ENCODE measurements at regions not wholly inside any gene's neighbourhood (a gene's known extent, or its start where the extent isn't known, plus 50 kb on each side); places are given as distances from the start of the nearest gene placed in this dataset.
A peak's percentile ranks its signal among the peaks of the same experiment; 100 is the strongest.

DNA sequence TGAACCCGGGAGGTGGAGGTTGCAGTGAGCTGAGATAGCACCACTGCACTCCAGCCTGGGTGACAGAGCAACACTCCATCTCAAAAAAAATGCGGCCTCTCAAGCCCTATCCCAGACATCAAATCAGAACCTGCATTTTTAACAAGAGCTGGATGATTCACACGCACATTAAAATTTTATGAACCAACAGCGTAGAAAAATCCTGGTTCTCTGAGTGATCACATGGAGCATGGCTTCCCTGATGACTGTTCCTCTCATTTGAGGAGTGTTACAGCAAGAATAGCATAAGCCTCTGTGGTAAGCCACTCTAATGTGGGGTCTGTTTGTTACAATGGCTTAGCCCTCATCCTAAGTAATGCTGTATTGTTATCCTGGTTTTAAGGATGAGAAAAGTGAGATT, 163.6 kb downstream of the BRMS1L start:
- no peak for DNase-seq

DNA sequence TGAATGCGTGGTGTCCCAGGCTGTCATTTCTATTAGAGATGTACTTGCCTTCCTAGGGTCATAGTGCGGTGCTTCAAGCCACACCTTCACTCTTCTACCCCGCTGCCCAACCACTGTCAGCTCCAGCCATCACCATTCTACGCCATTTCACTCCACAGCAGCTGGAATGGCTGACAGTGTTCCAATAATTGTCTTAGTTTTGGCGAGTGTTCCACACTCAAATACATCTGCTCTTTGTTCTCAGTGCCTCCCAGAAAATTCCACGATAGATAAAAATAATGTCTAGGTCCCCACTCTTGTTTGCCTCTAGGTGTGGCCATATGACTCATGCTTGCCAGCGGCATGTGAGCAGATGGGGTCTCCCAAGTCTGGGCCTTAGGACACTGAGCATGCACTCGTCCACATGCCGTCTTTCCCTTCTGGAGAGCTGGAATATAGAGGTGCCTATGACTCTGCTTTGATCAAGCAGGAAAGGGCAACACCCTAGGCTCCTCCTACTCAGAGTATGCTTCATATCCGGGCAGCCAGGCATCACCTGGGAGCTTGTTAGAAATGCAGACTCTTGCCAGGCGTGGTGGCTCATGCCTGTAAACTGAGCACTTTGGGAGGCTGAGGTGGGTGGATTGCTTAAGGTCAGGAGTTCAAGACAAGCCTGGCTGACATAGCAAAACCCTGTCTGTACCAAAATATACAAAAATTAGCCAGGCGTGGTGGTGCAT, 163.0 kb downstream of the BRMS1L start:
- DNase-seq = peak in 19 of 51 donors; percentile 8 to 69 (median 33)

DNA sequence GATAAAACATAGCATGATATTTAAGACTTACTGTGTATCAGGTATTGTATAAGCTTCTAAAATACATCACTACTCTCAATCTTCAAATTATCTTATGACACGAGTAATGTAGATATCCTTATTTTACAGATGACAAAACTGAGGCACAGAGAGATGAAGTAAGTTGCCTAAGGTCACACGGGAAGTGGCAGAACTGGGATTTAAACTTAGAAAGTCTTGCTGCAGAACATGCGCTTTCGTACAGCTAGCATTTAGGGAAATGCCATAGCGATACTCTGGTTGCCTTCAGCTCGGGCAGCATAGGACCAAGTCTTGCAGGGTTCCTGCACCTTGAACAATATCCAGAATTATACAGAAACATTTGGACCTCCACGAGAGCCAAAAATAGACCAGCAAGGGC, 162.4 kb downstream of the BRMS1L start:
- DNase-seq = no peak

DNA sequence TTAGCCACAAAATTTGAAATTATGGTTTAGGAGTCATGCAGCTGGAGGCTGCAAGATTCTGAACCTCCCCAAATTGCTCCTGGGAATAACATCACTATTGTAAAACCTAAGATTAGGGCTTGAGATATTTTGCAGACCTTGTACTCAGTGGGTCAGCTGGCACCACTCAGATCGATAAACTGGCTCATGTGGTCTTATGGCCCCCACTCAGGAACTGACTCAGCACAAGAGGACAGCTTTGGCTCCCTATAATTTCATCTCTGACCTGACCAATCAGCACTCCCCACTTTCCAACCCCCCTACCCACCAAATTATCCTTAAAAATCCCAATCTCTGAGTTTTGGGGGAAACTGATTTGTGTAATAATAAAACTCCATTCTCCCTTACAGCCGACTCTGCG, 161.6 kb downstream of the BRMS1L start:
- no peak for DNase-seq

DNA sequence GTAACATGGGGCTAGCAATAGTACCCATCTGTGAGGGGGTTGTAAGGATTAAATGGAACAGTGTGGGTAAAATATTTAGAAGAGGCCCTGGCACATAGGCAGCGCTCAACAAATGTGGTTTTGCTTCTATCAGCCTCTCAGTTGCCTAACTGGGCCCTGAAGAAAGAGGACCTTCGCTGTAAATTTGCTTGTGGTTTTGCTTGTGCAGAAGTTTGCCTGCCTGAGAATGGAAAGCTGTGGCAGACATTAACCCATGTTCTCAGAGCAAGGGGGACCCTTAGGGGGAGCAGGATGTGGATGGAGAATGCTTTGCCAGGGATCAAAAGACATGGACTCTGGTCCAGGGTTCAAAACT, 160.1 kb downstream of the BRMS1L start:
- DNase-seq = peak in 1 of 51 donors; percentile 59

DNA sequence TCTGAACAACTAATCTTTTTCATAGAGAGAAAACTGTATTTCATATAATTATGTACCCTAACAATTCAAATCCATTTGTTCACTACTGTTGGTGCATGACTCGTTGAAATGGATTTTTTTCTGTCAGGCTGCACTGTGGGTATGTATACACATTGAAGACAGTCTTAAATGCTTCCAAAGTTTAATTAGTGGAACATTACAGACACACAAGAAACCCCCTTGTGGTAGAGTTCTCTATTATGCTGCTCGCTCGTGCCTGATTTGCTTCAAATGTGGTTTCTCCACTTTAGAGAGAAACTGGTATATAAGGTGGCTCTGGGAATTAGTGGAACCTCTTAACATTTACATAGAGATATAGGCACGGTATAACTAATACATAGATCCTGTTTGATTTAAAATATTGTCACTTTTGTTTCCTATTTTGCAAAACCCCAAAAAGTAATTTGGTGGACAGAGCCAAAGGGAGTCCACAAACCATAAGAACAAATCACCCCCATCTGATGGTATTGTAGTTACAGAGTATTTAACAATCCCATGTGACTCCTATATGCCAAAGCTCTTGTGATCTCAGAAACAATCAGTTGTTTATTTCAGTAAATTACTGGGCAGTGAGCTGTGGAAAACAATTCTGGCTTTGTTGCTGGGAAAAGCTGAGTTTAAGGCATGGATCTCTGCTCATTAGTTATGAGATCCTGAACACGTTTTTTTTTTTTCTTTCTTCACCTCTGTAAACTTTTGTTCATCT, 159.5 kb downstream of the BRMS1L start:
- peak in 6 of 51 donors; percentile 4 to 82 (median 44) for DNase-seq

DNA sequence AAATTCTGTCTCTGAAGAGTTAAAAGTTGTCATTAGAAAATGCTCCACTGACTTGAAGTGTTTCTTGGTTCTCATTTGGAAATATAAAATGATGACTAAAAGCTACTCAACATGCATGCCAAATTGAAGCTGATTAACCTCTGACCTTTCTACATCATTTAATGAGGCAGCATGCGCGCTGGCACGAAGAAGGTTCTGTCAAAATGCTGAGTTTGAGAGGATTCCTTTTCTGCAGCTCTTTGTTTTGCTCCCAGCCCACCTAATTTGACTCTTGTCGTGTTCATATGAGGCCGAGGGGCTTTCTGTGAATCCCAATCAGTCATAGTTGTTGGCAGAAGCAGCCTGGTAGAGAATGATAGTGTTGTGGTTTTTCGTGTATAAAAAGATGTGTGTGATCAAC, 153.4 kb downstream of the BRMS1L start:
- DNase-seq = no peak

DNA sequence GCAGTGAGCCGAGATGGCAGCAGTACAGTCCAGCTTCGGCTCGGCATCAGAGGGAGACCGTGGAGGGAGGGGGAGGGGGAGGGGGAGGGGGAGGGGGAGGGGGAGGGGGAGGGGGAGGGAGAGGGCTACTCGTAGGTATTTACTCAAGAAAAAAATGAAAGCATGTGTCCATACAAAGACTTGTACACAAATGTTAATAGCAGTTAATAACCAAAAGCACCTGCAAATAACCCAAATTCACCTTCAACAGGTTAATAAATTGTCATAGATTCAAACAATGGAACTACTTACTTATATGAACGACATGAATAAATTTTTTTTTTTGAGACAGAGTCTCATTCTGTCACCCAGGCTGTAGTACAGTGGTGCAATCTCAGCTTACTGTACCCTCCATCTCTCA, 152.4 kb downstream of the BRMS1L start:
- DNase-seq = no peak

DNA sequence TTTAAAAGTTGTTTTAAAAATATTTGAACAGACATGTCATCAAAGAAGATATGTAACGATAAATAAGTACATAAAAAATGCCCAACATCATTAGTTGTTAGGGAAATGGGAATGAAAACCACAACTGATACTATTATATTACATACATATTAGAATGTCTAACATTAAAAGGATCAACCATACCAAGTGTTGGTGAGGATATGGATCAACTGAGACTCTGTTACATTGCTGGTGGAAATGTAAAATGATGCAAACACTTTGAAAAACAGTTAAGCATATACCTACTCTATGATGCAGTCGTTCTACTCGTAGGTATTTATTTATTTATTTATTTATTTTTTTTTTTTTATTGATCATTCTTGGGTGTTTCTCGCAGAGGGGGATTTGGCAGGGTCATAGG, 149.7 kb downstream of the BRMS1L start:
- DNase-seq = no peak

DNA sequence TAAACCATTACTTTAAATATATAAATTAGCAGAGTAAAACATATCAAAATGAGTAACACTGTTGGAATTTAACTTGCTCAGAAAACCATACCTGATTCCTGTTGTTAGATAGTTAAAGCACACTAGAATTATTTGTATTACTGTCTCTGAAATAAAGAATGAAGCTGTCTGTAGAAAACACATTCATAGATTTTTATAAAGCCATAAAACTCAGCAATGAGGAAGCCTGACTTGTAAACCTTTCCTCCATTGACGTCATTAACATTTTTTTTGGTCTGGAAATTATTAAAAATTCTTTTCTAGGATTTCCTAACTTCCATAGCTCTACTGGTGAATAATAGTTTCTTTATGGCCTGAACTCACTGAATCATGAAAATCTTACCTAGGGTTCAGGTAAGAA, 147.6 kb downstream of the BRMS1L start:
- no peak for DNase-seq

DNA sequence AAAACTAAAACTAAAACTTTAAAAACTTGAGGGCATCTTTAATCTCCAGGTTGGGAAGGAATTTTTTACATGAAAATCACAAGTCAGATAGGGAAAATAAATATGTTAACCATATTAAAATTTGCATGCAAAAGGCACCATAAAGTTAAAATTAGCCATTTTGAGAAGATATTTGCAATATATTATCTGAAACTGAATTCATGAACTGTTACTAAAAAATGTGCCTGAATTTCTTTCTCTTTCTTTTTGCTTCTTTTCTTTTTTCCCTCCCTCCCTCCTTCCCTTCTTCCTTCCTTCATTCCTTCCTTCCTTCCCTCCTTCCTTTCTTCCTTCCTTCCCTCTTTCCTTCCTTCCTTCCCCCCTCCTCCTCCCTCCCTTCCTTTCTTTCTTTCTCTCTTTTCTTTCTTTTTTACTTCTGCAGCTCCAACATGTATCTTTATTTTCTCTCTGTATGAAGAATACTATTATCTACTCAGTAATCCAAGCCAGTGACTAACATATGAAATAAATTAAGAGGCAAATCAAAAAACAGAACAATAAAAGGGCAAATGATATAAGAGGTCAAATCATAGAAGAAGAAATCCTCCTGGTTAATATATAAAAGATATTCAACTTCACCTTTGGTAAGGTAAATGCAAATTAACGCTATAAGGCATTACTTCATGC, 146.0 kb downstream of the BRMS1L start:
- no peak for DNase-seq

DNA sequence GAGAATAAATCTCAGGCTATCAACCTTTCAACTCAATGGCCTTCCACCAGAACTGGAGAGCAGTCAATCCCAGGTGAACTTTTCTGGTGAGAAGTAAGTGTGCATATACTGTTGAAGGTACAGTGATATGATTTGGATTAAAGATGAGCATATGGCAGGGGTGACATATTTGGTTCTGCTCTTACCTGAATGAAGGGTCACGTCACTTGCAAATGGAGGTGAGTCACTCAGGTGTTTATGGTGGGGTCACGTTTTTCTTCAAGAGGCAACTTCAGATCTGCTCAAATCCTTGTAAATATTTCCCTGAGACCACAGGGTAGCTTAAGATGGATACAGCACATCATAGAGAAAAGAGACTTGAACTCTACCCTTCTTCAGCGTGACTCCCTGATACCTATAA, 143.2 kb downstream of the BRMS1L start:
- DNase-seq = no peak

DNA sequence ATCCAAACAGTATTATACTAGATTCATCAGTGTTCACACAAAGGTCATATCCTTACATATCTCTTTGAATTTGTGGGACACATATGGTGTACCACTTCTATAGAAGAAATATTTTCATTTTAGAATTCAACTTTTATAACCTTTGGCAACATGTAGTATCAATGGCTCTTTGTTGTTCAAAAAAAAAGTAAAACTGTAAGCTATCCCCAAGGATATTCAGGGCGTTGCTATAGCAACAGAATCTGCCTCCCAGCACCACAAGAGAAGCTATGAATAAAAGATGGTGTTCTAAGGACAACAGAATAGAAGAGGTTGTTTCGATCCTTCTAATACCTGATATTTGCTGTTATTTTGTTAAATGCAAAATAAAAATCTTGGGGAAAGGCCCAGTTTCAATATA, 139.3 kb downstream of the BRMS1L start:
- DNase-seq = peak in 13 of 51 donors; percentile 7 to 79 (median 24)

DNA sequence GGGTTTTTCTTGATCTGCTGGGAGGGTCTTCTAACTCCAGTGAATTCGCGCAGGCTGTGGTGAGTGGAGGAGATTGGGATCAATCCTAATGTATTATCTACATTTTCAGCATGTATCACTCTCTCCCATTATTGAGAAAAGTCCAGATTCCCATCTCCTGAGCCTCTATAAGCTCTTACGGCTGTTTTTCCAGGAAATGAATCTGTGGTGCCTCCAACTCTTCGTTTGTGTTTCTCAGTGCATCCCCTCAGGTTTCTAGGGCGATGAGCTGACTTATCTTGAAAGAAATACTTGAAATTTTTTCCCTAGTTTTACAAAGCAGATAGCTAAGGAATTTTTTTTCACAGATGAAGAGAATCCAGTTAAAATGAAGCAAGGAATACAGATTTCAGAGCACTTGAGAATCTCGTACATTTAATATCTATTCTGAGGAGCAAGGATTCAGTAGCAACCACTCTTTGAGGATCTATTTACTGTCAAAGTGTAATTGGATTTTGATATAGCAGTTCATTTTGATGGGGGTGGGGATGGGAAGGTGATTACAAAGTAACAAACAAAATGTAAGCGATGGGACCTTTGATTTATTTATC, 138.7 kb downstream of the BRMS1L start:
- DNase-seq = peak in 2 of 51 donors; percentile 40 to 79

DNA sequence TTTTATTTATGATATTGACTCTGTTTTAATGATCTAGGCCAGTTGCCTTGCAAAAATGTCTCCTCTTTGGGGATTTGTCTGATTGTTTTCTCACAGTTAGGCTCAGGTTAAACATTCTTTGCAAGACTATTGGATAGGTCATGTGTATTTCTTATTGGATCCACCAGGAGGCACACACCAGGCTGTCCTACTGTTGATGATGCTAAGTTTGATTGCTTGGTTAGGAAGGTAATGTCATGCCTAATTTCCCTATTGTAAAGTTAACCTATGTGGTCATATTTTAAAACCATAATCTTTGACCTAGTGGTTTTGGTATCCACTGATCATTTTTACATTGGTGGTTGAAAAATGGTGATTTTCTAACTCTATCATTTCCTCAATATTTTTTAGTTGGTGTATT, 137.1 kb downstream of the BRMS1L start:
- no peak for DNase-seq

DNA sequence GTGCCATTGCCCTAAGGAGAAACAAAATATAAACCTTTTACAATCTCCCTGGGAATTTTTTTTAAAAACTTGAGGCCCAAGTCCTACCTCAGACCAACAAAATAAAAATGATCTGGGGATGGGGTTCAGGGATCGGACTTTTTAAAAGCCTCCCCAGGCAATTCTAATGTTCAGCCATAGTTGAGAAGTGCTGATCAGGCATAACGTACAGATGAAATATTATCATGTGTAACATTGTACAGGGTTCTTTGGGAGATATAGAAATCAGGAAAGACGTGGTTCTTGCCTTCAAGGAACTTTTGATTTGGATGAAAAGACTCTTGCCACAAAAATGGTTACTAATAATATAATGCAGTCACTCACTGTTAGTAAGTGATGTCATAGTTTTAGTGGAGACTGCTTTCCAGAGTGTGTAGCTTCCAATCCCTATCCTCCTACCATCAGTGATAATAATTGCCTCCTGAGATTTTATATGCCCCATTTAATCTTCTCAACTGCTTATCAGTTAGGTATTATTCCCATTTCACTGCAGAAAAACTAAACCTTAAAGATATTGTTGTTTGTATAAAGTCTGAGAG, 135.6 kb downstream of the BRMS1L start:
- no peak for DNase-seq

DNA sequence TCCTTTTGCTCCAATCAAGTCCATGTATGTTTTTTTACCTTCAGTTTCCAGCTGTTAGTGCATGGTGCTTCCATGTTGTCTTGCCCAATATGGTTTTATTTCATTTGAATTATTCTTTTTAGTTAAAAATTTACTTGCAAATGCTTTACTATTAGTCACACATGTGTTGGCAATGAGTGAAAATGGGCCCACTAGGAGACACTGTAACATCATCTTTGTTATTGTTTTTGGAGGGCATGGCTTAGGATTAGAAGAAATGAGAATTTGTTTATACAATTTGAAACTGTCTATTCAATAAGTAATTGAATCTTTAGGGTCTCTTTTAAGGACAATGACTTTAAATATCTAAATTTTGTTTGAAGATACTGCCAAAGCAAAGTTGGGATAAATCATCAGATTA, 133.7 kb downstream of the BRMS1L start:
- peak in 2 of 51 donors; percentile 8 to 55 for DNase-seq

DNA sequence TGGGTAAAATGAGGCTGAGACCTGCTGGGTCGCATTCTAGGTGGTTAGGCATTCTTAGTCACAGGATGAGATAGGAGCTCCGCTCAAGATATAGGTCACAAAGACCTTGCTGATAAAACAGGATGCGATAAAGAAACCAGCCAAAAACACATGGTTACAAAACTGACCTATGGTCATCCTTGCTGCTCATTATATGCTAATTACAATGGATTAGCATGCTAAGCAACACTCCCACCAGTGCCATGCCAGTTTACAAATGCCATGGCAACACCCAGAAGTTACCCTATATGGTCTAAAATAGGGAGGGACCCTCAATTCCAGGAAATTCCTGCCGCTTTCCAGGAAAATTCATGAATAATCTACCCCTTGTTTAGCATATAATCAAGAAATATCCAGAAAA, 132.4 kb downstream of the BRMS1L start:
- no peak for DNase-seq

DNA sequence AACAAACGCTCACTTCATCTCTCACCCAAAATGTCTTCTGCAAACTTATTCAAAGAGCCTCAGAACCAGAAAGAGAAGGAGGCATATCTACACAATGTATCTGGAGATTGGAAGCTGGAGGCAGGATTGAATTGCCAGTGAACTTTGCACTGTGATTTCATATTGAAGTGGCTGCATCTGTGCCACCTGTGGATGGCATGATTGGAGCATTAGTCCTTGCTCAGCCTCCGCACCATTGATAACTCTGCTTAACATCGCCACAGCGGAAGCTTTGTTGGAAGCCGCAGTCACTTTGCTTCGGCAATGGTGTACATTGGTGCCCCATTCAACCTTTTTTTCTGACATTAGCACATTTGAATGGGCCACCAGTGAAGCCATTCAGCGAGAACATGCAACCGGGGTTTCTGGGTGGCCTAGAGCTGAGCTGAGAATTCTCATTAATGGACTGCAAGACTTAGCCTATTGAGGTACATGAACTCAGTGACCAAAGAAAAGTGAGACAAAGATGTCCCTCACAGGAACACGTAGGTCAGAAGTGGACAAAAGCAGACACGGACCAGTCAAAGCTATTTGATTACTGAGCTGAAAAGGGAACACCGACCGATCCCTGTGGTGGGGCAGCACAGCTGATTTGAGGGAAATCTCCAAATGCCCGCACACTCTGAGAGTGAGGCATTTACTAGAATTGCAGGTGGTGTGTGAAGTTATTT, 130.4 kb downstream of the BRMS1L start:
- no peak for DNase-seq

DNA sequence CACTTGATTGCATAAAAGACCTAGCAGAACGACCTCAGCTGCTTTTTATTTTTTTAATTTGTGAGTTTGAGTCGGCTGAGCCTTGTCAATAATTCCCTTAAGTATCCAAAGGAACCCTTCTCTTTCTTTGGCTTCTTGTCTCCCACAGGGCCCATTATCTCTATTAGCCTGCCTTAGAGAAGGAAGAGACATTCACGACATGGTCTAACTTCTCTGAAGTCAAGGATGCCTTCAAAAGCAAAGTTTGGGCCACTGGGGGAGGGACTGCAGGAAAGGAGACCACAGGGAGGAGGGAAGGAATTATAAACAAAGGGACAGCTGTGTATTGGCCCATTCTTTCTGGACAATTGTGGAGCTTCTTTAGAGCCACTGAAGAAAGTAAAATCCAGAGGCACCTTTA, 126.4 kb downstream of the BRMS1L start:
- no peak for DNase-seq

DNA sequence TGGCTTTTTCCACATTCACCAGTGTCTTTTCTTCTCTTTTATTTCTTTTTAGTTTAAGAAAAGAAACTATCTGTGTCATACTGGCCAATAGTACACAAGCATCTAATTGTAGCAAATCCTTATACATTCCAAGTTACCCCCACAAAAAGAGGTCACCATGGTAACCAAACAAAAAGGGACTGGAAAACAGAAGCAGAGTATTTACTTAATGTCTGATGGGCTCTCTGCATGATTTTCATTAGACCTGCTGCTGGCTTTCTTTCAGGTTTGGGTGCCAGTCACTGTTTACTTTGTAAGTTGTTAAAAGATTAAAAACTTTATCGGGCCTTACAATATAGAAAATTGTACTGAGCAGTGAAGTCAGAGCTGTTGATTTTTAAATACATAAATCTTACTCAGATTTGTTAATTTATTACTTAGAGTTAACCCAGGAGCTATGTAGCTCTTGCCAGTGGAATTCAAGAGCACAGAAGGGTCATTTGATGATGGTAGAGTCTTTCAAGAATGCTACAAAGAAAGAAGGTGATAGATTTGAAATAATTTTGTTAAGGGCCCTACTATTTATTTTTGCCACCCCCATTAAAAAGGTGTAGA, 123.9 kb downstream of the BRMS1L start:
- DNase-seq = no peak

Data from hypothalamus (tissue), 51 donors.